ENCODE measurements at regions not wholly inside any gene's neighbourhood (a gene's known extent, or its start where the extent isn't known, plus 50 kb on each side); places are given as distances from the start of the nearest gene placed in this dataset.
A peak's percentile ranks its signal among the peaks of the same experiment; 100 is the strongest.
"Not testable (repeated sequence)": the region's sequence is repeated elsewhere in the genome, so short reads cannot be mapped to it uniquely, and the experiment has no call there.

- no peak for DNase-seq (ENCODE audit: extremely low read depth, insufficient read length)
- H3K4me3 ChIP-seq (replicated peaks; ENCODE audit: low read depth, low read length) = no peak overlapping the region
Measured at GRCh38 chr20:22729180-22729579, 144.8 kb upstream of the FOXA2 start.

GRCh38 chr20:22729616-22730236, 145.4 kb upstream of the FOXA2 start:
- Histone ChIP-seq H3K27me3 (replicated peaks; ENCODE audit: control insufficient read depth, insufficient read depth, low read length) (no peaks in the 10 kb centered on the region), H3K36me3 (ENCODE audit: control insufficient read depth, insufficient read depth, low read length) (no peaks in the 10 kb centered on the region), H3K4me3 (replicated peaks; ENCODE audit: low read depth, low read length) (no peak overlapping the region)
- TF ChIP-seq CTCF (IDR thresholded peaks at IDR 0.05; ENCODE audit: insufficient read depth, low read length, poor library complexity, severe bottlenecking) = no peak
- DNase-seq (ENCODE audit: extremely low read depth, insufficient read length) = no peak

More at GRCh38 chr20:22729180-22729579, 144.8 kb upstream of the FOXA2 start:
- TF ChIP-seq CTCF (IDR thresholded peaks at IDR 0.05; ENCODE audit: insufficient read depth, low read length, poor library complexity, severe bottlenecking) = no peak
- no peaks in the 10 kb centered on the region for H3K36me3 ChIP-seq (ENCODE audit: control insufficient read depth, insufficient read depth, low read length)
- H3K27me3 ChIP-seq (replicated peaks; ENCODE audit: control insufficient read depth, insufficient read depth, low read length) = no peaks in the 10 kb centered on the region

GRCh38 chr20:22732751-22733150, 148.4 kb upstream of the FOXA2 start:
- Histone ChIP-seq H3K4me3 (replicated peaks; ENCODE audit: low read depth, low read length) (no peak overlapping the region), H3K36me3 (ENCODE audit: control insufficient read depth, insufficient read depth, low read length) (no peaks in the 10 kb centered on the region), H3K27me3 (replicated peaks; ENCODE audit: control insufficient read depth, insufficient read depth, low read length) (no peaks in the 10 kb centered on the region)
- DNase-seq (ENCODE audit: extremely low read depth, insufficient read length) = no peak
- TF ChIP-seq CTCF (IDR thresholded peaks at IDR 0.05; ENCODE audit: insufficient read depth, low read length, poor library complexity, severe bottlenecking) = no peak

GRCh38 chr20:22734946-22735647, 150.7 kb upstream of the FOXA2 start:
- H3K4me3 ChIP-seq (replicated peaks; ENCODE audit: low read depth, low read length); H3K36me3 ChIP-seq (ENCODE audit: control insufficient read depth, insufficient read depth, low read length); DNase-seq (ENCODE audit: extremely low read depth, insufficient read length); H3K27me3 ChIP-seq (replicated peaks; ENCODE audit: control insufficient read depth, insufficient read depth, low read length): not testable (repeated sequence)
- TF ChIP-seq CTCF (IDR thresholded peaks at IDR 0.05; ENCODE audit: insufficient read depth, low read length, poor library complexity, severe bottlenecking) = peak; percentile 66

GRCh38 chr20:22740829-22741228, 156.5 kb upstream of the FOXA2 start:
- no peaks in the 10 kb centered on the region for H3K36me3 ChIP-seq (ENCODE audit: control insufficient read depth, insufficient read depth, low read length)
- H3K27me3 ChIP-seq (replicated peaks; ENCODE audit: control insufficient read depth, insufficient read depth, low read length) = no peaks in the 10 kb centered on the region
- no peak for DNase-seq (ENCODE audit: extremely low read depth, insufficient read length)
- no peak overlapping the region for H3K4me3 ChIP-seq (replicated peaks; ENCODE audit: low read depth, low read length)
- TF ChIP-seq CTCF (IDR thresholded peaks at IDR 0.05; ENCODE audit: insufficient read depth, low read length, poor library complexity, severe bottlenecking) = no peak

All from GM06990 (cell line).